GM21717 (cell line): ENCODE measurements at regions not wholly inside any gene's neighbourhood (a gene's known extent, or its start where the extent isn't known, plus 50 kb on each side); places are given as distances from the start of the nearest gene placed in this dataset.

Experiments used
- ATAC-seq: cut with Tn5 transposase; IDR thresholded peaks from one replicate; pipeline ENCODE4 v1.9.1; 2021; ENCODE audit warnings: mild to moderate bottlenecking, moderate library complexity; ENCODE audit not compliant: unreplicated experiment

DNA sequence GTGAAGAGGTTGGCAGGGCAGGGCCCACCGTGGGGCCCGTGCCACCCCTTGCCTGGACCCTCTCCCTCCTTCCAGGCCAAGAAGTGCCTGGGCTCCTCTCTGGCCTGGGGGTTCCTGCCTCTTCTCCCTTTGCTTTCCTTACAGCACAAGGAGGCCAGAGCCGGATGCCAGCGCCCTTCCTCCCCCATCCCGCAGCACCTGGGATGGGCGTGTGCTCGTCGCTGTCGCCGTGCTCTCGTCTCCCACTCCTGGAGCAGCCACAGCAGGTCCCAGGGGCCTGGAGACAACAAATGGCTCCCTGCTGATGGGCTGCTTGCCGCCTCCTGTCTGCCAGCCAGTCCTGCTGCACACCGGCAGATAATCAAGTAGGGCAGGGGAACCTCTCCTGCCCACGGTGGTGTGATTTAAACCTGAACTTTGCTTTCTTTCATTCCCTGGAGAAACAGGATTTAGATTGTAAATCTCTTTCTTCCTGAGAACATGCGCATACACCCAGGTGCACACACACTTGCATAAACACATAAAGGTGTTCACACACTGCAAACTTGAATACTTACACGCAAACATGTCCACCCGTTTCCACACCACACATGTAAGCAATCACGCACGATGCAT, 50.8 kb upstream of the POU3F1 start:
- ATAC-seq, result no peak
